ENCODE measurements at regions not wholly inside any gene's neighbourhood (a gene's known extent, or its start where the extent isn't known, plus 50 kb on each side); places are given as distances from the start of the nearest gene placed in this dataset.

DNA sequence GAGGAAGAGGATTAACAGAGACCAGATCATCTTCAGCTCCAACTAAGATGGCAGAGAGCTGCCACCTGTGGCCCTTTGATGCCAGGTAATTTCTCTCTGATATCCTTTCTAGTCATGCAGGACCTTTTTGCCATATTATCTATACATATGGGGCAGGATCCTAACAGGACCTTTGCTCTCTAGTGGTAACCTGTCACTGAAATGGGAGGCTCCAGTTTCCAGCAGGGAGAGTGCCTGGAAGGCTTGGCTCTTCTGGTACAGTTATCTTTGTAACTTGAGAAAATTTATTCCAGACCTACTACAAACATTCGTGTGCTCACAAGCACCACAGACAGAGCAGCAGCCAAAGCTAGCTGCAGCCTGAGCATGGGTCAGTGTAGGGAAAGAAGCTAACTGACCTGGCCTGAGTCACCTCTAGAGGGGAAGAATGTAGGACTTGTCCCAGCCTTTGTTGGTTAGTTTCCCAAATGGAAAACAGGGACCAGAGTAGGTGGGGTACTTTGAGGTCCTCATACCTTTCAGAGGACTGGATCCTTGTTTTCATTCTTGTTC is 86.5 kb upstream of the MACF1 start:
- TF ChIP-seq POLR2A (IDR thresholded peaks at IDR 0.05; ENCODE audit: low read depth, low read length) (no peak), POLR2AphosphoS5 (IDR thresholded peaks at IDR 0.05; ENCODE audit: low read depth, low read length) (no peak)

All from GM12892 (cell line).